22Rv1 (cell line): ENCODE measurements at regions not wholly inside any gene's neighbourhood (a gene's known extent, or its start where the extent isn't known, plus 50 kb on each side); places are given as distances from the start of the nearest gene placed in this dataset.

Source experiments
- ZFX ChIP-seq: fragments of 450-650 bp; IDR thresholded peaks from 2 replicates; pipeline ENCODE4 v1.6.1; 2017; ENCODE audit warnings: antibody characterized with exemption, borderline replicate concordance
- TF ChIP-seq, protein P1 (sequence below): fragments of 450-650 bp; IDR thresholded peaks from 2 replicates; pipeline ENCODE4 v1.5.1; 2017; ENCODE audit warnings: mild to moderate bottlenecking

DNA sequence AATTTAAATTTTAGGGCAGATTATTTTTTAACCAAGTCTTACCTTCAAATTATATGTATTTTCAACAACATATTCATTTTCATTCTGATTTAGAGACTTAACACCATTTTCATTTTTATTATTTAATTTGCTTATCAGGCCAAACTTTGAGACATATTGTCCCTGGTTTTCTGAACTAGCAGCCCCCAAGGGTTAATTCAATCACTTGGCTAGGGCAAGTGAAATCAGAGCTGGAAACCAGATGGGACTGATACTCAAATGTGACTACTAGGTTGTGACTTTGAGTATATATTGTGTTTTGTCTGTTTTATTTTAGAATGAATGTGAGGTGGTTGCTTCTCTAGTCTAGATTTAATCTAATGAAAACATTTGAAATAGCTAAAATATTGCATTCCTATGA is 198.9 kb upstream of the PTGFR start:
- TF ChIP-seq, protein P1, sequence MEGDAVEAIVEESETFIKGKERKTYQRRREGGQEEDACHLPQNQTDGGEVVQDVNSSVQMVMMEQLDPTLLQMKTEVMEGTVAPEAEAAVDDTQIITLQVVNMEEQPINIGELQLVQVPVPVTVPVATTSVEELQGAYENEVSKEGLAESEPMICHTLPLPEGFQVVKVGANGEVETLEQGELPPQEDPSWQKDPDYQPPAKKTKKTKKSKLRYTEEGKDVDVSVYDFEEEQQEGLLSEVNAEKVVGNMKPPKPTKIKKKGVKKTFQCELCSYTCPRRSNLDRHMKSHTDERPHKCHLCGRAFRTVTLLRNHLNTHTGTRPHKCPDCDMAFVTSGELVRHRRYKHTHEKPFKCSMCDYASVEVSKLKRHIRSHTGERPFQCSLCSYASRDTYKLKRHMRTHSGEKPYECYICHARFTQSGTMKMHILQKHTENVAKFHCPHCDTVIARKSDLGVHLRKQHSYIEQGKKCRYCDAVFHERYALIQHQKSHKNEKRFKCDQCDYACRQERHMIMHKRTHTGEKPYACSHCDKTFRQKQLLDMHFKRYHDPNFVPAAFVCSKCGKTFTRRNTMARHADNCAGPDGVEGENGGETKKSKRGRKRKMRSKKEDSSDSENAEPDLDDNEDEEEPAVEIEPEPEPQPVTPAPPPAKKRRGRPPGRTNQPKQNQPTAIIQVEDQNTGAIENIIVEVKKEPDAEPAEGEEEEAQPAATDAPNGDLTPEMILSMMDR = no peak
- no peak for TF ChIP-seq ZFX
